ENCODE measurements at regions not wholly inside any gene's neighbourhood (a gene's known extent, or its start where the extent isn't known, plus 50 kb on each side); places are given as distances from the start of the nearest gene placed in this dataset.
A peak's percentile ranks its signal among the peaks of the same experiment; 100 is the strongest.
"Not testable (repeated sequence)": the region's sequence is repeated elsewhere in the genome, so short reads cannot be mapped to it uniquely, and the experiment has no call there.

GRCh38 chr9:64813072-64813471 is 471.9 kb downstream of the FOXD4L5 start:
- not testable (repeated sequence) for H3K9me3 ChIP-seq (ENCODE audit: low read depth); H2AFZ ChIP-seq (replicated peaks); H3K4me3 ChIP-seq; H3K79me2 ChIP-seq (ENCODE audit: low read depth); H3F3A ChIP-seq (ENCODE audit: low read depth); H3K4me3 Mint-ChIP-seq; H3K27ac ChIP-seq; H3K36me3 ChIP-seq; H3K27me3 Mint-ChIP-seq (ENCODE audit: insufficient read depth, low read depth); H3K9ac ChIP-seq; H3K9me3 Mint-ChIP-seq; DNase-seq (ENCODE audit: low spot score); H3K4me1 Mint-ChIP-seq; H3K27ac Mint-ChIP-seq; H4K20me1 ChIP-seq (ENCODE audit: low read depth); H3K36me3 Mint-ChIP-seq; H3K4me1 ChIP-seq; H3K4me2 ChIP-seq
- peaks cover 16% of the 10 kb centered on the region for H3K27me3 ChIP-seq

GRCh38 chr9:64778667-64779066 is 506.3 kb downstream of the FOXD4L5 start:
- not testable (repeated sequence) for H3K4me1 Mint-ChIP-seq; H3K36me3 ChIP-seq; H3K4me1 ChIP-seq; H3K27ac Mint-ChIP-seq; H3K79me2 ChIP-seq (ENCODE audit: low read depth); H3K9ac ChIP-seq; H3K36me3 Mint-ChIP-seq; H3K27ac ChIP-seq; H3K27me3 Mint-ChIP-seq (ENCODE audit: insufficient read depth, low read depth); H3K4me3 ChIP-seq; H2AFZ ChIP-seq (replicated peaks); H3K9me3 ChIP-seq (ENCODE audit: low read depth); H3F3A ChIP-seq (ENCODE audit: low read depth); H4K20me1 ChIP-seq (ENCODE audit: low read depth); H3K9me3 Mint-ChIP-seq; H3K4me3 Mint-ChIP-seq; DNase-seq (ENCODE audit: low spot score); H3K4me2 ChIP-seq
- peaks cover 59% of the 10 kb centered on the region for H3K27me3 ChIP-seq

GRCh38 chr9:64776269-64776668 is 508.7 kb downstream of the FOXD4L5 start:
- not testable (repeated sequence) for H3K9me3 Mint-ChIP-seq; H3K36me3 Mint-ChIP-seq; H3K36me3 ChIP-seq; H3K9ac ChIP-seq; H3K4me3 ChIP-seq; H3K4me3 Mint-ChIP-seq; H3K27ac Mint-ChIP-seq; DNase-seq (ENCODE audit: low spot score); H3K27me3 Mint-ChIP-seq (ENCODE audit: insufficient read depth, low read depth); H3K4me1 Mint-ChIP-seq; H3K9me3 ChIP-seq (ENCODE audit: low read depth); H3K79me2 ChIP-seq (ENCODE audit: low read depth); H4K20me1 ChIP-seq (ENCODE audit: low read depth); H3K27ac ChIP-seq; H3K4me2 ChIP-seq; H3K4me1 ChIP-seq; H2AFZ ChIP-seq (replicated peaks); H3F3A ChIP-seq (ENCODE audit: low read depth)
- peaks cover 60% of the 10 kb centered on the region for H3K27me3 ChIP-seq

GRCh38 chr9:64774813-64775793 is 509.9 kb downstream of the FOXD4L5 start:
- DNase-seq (ENCODE audit: low spot score) = peak; percentile 63
- peaks cover 64% of the 10 kb centered on the region for H3K27me3 ChIP-seq
- not testable (repeated sequence) for H3K36me3 ChIP-seq; H3K9ac ChIP-seq; H3K4me1 ChIP-seq; H3K27me3 Mint-ChIP-seq (ENCODE audit: insufficient read depth, low read depth); H3K27ac Mint-ChIP-seq; H3K9me3 Mint-ChIP-seq; H2AFZ ChIP-seq (replicated peaks); H3K79me2 ChIP-seq (ENCODE audit: low read depth); H4K20me1 ChIP-seq (ENCODE audit: low read depth); H3F3A ChIP-seq (ENCODE audit: low read depth); H3K4me1 Mint-ChIP-seq; H3K27ac ChIP-seq; H3K36me3 Mint-ChIP-seq; H3K9me3 ChIP-seq (ENCODE audit: low read depth)
- H3K4me3 Mint-ChIP-seq = peak overlapping the region; percentile 78
- peak overlapping the region; percentile 52 for H3K4me3 ChIP-seq
- peak overlapping the region; percentile 64 for H3K4me2 ChIP-seq

- not testable (repeated sequence) for H3K36me3 ChIP-seq; H3K79me2 ChIP-seq (ENCODE audit: low read depth); H3K27me3 Mint-ChIP-seq (ENCODE audit: insufficient read depth, low read depth); H3K27ac Mint-ChIP-seq; H2AFZ ChIP-seq (replicated peaks); H3F3A ChIP-seq (ENCODE audit: low read depth); H3K4me1 Mint-ChIP-seq; H3K9me3 ChIP-seq (ENCODE audit: low read depth); H3K36me3 Mint-ChIP-seq; H3K27ac ChIP-seq; H3K9ac ChIP-seq; H3K9me3 Mint-ChIP-seq; H3K4me1 ChIP-seq; H4K20me1 ChIP-seq (ENCODE audit: low read depth)
- Histone ChIP-seq H3K4me2 (peak overlapping the region; percentile 64), H3K4me3 (peak overlapping the region; percentile 52), H3K27me3 (peaks cover 69% of the 10 kb centered on the region)
- peak overlapping the region; percentile 72 for H3K4me3 Mint-ChIP-seq
- peak; percentile 17 for TF ChIP-seq EZH2 (IDR thresholded peaks at IDR 0.05)
- DNase-seq (ENCODE audit: low spot score) = peak; percentile 57
These were observed 510.8 kb downstream of the FOXD4L5 start for GRCh38 chr9:64774004-64774812.
